ENCODE measurements at regions not wholly inside any gene's neighbourhood (a gene's known extent, or its start where the extent isn't known, plus 50 kb on each side); places are given as distances from the start of the nearest gene placed in this dataset.

GRCh38 chr10:21047511-21047910, 150.4 kb upstream of the NEBL start:
- TF ChIP-seq POLR2A (IDR thresholded peaks at IDR 0.05) (no peak), CTCF (IDR thresholded peaks at IDR 0.05) (no peak)
- WGBS, 2 donors = 86 to 99% methylated on average over 3 of the region's 3 CpGs

GRCh38 chr10:21047096-21047495, 150.0 kb upstream of the NEBL start:
- Histone ChIP-seq H3K27me3 (no peaks in the 10 kb centered on the region), H3K4me1 (no peaks in the 10 kb centered on the region), H3K36me3 (ENCODE audit: low read depth, missing control alignments) (no peaks in the 10 kb centered on the region), H3K27ac (no peak overlapping the region), H3K4me3 (no peak overlapping the region), H3K9me3 (no peaks in the 10 kb centered on the region)
- intact Hi-C loops (cut with DNase I; ENCODE audit: low total_unique reads) = no loop called here
- DNase-seq = no peak
- TF ChIP-seq CTCF (IDR thresholded peaks at IDR 0.05) (no peak), POLR2A (IDR thresholded peaks at IDR 0.05) (no peak)

More at GRCh38 chr10:21047511-21047910, 150.4 kb upstream of the NEBL start:
- Histone ChIP-seq H3K9me3 (no peaks in the 10 kb centered on the region), H3K27ac (no peak overlapping the region), H3K36me3 (ENCODE audit: low read depth, missing control alignments) (no peaks in the 10 kb centered on the region), H3K4me1 (no peaks in the 10 kb centered on the region), H3K4me3 (no peak overlapping the region), H3K27me3 (no peaks in the 10 kb centered on the region)
- intact Hi-C loops (cut with DNase I; ENCODE audit: low total_unique reads) = no loop called here
- no peak for DNase-seq

GRCh38 chr10:21043044-21043443, 145.9 kb upstream of the NEBL start:
- Histone ChIP-seq H3K27ac (no peak overlapping the region), H3K27me3 (no peaks in the 10 kb centered on the region), H3K36me3 (ENCODE audit: low read depth, missing control alignments) (no peaks in the 10 kb centered on the region), H3K4me3 (no peak overlapping the region), H3K4me1 (no peaks in the 10 kb centered on the region), H3K9me3 (no peaks in the 10 kb centered on the region)
- intact Hi-C loops (cut with DNase I; ENCODE audit: low total_unique reads) = no loop called here
- DNase-seq = no peak
- TF ChIP-seq CTCF (IDR thresholded peaks at IDR 0.05) = no peak
- TF ChIP-seq POLR2A (IDR thresholded peaks at IDR 0.05) = no peak
- WGBS, 2 donors = 91 to 94% methylated on average over 4 of the region's 4 CpGs

- DNase-seq = no peak
- Histone ChIP-seq H3K27me3 (no peaks in the 10 kb centered on the region), H3K36me3 (ENCODE audit: low read depth, missing control alignments) (no peaks in the 10 kb centered on the region), H3K9me3 (no peaks in the 10 kb centered on the region), H3K4me1 (no peaks in the 10 kb centered on the region), H3K27ac (no peak overlapping the region), H3K4me3 (no peak overlapping the region)
- intact Hi-C loops (cut with DNase I; ENCODE audit: low total_unique reads) = no loop called here
- 73% methylated on average over 1 of the region's 1 CpG for WGBS, 2 donors
- no peak for TF ChIP-seq POLR2A (IDR thresholded peaks at IDR 0.05)
Observed at GRCh38 chr10:21042536-21042935, 145.4 kb upstream of the NEBL start.

GRCh38 chr10:21041763-21042458, 144.8 kb upstream of the NEBL start:
- WGBS, 2 donors = 90 to 93% methylated on average over 10 of the region's 10 CpGs

GRCh38 chr10:21039721-21040120, 142.6 kb upstream of the NEBL start:
- intact Hi-C loops (cut with DNase I; ENCODE audit: low total_unique reads) = no loop called here
- Histone ChIP-seq H3K9me3 (no peaks in the 10 kb centered on the region), H3K27ac (no peak overlapping the region), H3K27me3 (no peaks in the 10 kb centered on the region), H3K4me3 (no peak overlapping the region), H3K4me1 (no peaks in the 10 kb centered on the region), H3K36me3 (ENCODE audit: low read depth, missing control alignments) (no peaks in the 10 kb centered on the region)
- no peak for DNase-seq
- TF ChIP-seq POLR2A (IDR thresholded peaks at IDR 0.05) (no peak), CTCF (IDR thresholded peaks at IDR 0.05) (no peak)
- WGBS, 2 donors = 93 to 94% methylated on average over 3 of the region's 3 CpGs

More at GRCh38 chr10:21041763-21042458, 144.8 kb upstream of the NEBL start:
- Histone ChIP-seq H3K9me3 (no peaks in the 10 kb centered on the region), H3K27ac (no peak overlapping the region), H3K27me3 (no peaks in the 10 kb centered on the region), H3K4me1 (no peaks in the 10 kb centered on the region), H3K36me3 (ENCODE audit: low read depth, missing control alignments) (no peaks in the 10 kb centered on the region), H3K4me3 (no peak overlapping the region)
- intact Hi-C loops (cut with DNase I; ENCODE audit: low total_unique reads) = no loop called here
- TF ChIP-seq POLR2A (IDR thresholded peaks at IDR 0.05) = no peak
- DNase-seq = no peak
